ENCODE measurements at regions not wholly inside any gene's neighbourhood (a gene's known extent, or its start where the extent isn't known, plus 50 kb on each side); places are given as distances from the start of the nearest gene placed in this dataset.

DNA sequence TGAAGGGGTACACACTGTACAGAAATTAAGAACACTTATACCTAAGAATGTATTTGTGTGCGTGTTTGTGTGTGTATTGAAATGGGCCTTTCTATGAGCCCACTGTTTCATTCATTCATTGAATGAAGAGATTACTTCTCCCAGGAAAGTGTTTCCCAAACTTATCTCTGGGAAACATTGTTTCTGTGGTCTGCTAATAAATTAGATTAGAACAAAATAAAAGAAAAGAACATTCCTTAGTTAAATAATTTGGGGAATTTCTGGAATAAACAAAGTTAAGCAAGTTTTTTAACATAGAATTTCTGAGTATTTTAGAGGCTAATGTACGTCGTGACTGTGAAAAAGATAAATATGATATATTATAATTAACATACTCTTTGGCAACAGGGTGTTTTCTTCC is 402.4 kb upstream of the CDH11 start:
- peaks cover 4% of the 10 kb centered on the region for H3K9me3 ChIP-seq
- no peak for DNase-seq (ENCODE audit: low spot score in 2 of 2)
- H3K4me1 ChIP-seq: no peaks in the 10 kb centered on the region
- no peaks in the 10 kb centered on the region for H3K36me3 ChIP-seq
- H3K27ac ChIP-seq: no peak overlapping the region
- no peaks in the 10 kb centered on the region for H3K27me3 ChIP-seq
- TF ChIP-seq EP300 (IDR thresholded peaks at IDR 0.05): no peak
- no peak for TF ChIP-seq POLR2A (IDR thresholded peaks at IDR 0.05)
- TF ChIP-seq, protein P1, sequence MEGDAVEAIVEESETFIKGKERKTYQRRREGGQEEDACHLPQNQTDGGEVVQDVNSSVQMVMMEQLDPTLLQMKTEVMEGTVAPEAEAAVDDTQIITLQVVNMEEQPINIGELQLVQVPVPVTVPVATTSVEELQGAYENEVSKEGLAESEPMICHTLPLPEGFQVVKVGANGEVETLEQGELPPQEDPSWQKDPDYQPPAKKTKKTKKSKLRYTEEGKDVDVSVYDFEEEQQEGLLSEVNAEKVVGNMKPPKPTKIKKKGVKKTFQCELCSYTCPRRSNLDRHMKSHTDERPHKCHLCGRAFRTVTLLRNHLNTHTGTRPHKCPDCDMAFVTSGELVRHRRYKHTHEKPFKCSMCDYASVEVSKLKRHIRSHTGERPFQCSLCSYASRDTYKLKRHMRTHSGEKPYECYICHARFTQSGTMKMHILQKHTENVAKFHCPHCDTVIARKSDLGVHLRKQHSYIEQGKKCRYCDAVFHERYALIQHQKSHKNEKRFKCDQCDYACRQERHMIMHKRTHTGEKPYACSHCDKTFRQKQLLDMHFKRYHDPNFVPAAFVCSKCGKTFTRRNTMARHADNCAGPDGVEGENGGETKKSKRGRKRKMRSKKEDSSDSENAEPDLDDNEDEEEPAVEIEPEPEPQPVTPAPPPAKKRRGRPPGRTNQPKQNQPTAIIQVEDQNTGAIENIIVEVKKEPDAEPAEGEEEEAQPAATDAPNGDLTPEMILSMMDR (IDR thresholded peaks at IDR 0.05): no peak
- no peak for TF ChIP-seq POLR2AphosphoS5 (IDR thresholded peaks at IDR 0.05)
- no peak overlapping the region for H3K4me3 ChIP-seq
- 69% methylated on average over 3 of the region's 3 CpGs for WGBS

DNA sequence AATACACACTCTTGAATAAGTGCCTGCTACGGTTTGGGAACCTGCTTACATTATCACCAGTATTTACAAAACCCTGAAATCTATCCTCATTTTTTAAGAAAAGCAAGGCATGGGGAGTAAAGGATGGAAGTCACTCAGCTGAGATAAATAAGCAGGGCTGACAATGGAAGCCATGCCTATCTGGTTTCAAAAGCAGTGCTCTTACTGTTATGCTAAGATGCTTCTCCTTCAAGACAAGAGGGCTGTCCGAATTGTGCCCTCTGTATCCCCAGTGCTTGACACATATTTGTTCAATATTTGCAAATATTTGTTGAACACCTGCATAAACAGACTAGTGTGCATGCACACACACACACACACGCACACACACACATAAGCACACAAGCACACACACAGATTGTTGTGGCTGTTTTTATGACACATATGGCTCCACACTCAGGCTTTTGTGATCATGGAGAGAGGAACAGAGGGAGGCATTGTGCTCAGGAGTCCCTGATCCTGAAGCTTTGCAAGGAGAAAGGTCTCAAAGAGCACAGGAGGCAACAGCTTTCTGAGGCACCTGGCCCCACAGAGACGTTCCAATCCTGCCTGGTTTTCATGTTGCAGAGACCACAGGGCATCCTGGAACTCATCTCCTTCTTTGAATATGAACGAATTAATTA is 401.6 kb upstream of the CDH11 start:
- H3K36me3 ChIP-seq: no peaks in the 10 kb centered on the region
- no peak overlapping the region for H3K4me3 ChIP-seq
- 85% methylated on average over 5 of the region's 5 CpGs for WGBS
- DNase-seq (ENCODE audit: low spot score in 2 of 2): no peak
- TF ChIP-seq POLR2AphosphoS5 (IDR thresholded peaks at IDR 0.05) (no peak), EP300 (IDR thresholded peaks at IDR 0.05) (no peak), POLR2A (IDR thresholded peaks at IDR 0.05) (no peak)
- TF ChIP-seq, protein P1 (IDR thresholded peaks at IDR 0.05): no peak
- H3K27me3 ChIP-seq: no peaks in the 10 kb centered on the region
- H3K4me1 ChIP-seq: no peaks in the 10 kb centered on the region
- H3K9me3 ChIP-seq: peaks cover 4% of the 10 kb centered on the region
- H3K27ac ChIP-seq: no peak overlapping the region

DNA sequence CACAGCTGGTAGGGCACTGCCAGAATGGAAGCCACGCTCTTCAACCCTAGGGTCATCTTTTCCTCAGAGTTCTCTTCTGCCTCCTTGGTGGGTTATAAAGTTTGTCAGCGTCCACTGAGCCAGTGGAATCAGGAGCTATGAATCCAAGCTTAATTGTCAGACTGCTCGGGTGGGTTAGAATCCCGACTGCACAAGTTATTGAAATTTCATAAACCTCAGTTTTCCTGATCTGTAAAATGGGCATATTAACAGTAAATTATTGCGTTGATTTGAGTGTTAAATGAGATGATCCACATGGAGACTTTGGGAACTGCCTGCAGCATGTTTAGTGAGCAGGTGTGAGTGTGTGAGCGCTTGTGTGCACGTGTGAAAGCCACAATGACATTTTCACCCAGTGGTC is 400.5 kb upstream of the CDH11 start:
- H3K27me3 ChIP-seq: no peaks in the 10 kb centered on the region
- H3K36me3 ChIP-seq: no peaks in the 10 kb centered on the region
- no peak for TF ChIP-seq EP300 (IDR thresholded peaks at IDR 0.05)
- TF ChIP-seq POLR2AphosphoS5 (IDR thresholded peaks at IDR 0.05): no peak
- TF ChIP-seq, protein P1 (IDR thresholded peaks at IDR 0.05): no peak
- no peak for TF ChIP-seq POLR2A (IDR thresholded peaks at IDR 0.05)
- DNase-seq (ENCODE audit: low spot score in 2 of 2): no peak
- no peak overlapping the region for H3K4me3 ChIP-seq
- H3K27ac ChIP-seq: no peak overlapping the region
- no peaks in the 10 kb centered on the region for H3K9me3 ChIP-seq
- no peaks in the 10 kb centered on the region for H3K4me1 ChIP-seq
- WGBS: 93% methylated on average over 7 of the region's 7 CpGs

DNA sequence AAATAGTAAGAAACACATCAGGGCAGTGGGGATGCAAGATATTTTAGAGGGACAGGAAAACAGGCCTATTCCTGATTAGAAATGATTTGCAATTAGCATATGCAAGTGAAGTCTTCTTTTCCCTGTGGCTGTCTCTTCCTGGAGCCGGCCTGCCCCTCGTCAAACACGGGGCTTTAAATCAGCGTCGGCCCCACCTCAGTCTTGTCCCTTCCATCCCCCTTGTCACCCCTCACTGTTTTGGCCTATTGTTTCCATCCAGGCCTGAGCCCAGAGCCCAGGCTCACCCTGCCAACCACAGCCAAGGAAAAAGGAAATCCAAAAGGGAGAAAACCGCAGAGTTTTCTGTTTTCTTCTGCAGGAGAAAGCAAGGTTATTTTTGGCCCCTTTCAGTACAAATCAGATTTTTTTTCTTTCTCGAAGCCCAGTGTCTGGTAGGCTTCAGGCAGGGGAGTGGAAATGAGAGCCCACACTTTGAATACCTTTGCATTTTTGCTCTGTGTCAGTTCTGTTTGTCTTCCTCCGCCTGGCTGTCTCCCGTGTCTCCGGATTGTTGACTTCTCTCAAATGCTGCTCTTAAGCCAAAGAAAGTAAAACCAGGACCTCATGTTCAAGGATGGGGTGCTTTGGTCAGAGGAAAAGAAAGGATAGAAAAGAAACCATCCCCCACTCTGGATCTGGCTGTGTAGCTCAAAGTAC is 399.9 kb upstream of the CDH11 start:
- 26% methylated on average over 10 of the region's 10 CpGs for WGBS
- no peak overlapping the region for H3K4me3 ChIP-seq
- H3K9me3 ChIP-seq: no peaks in the 10 kb centered on the region
- TF ChIP-seq POLR2AphosphoS5 (IDR thresholded peaks at IDR 0.05): no peak
- TF ChIP-seq, protein P1 (IDR thresholded peaks at IDR 0.05): no peak
- no peak for TF ChIP-seq POLR2A (IDR thresholded peaks at IDR 0.05)
- TF ChIP-seq EP300 (IDR thresholded peaks at IDR 0.05): no peak
- H3K36me3 ChIP-seq: no peaks in the 10 kb centered on the region
- H3K27me3 ChIP-seq: no peaks in the 10 kb centered on the region
- H3K4me1 ChIP-seq: no peaks in the 10 kb centered on the region
- DNase-seq (ENCODE audit: low spot score in 2 of 2): no peak
- no peak overlapping the region for H3K27ac ChIP-seq

DNA sequence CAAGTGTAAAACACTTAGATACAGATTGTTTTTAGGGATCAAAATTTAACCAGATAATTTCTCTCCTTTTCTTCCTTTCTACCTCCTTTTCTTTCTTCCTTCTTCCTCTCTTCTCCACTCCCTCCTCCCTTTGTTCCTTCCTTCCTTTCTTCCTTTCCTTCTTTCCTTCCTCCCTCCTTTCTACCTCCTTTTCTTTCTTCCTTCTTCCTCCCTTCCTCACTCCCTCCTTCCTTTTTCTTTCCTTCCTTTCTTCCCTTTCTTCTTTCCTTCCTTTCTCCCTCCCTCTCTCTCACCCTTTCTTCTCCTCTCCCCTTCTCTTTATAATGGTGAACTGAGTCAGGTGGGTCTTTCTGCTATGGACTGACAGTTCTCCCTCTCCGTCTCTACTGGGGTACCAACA is 397.5 kb upstream of the CDH11 start:
- Histone ChIP-seq H3K4me1 (no peaks in the 10 kb centered on the region), H3K9me3 (no peaks in the 10 kb centered on the region), H3K27ac (no peak overlapping the region), H3K36me3 (no peaks in the 10 kb centered on the region), H3K27me3 (no peaks in the 10 kb centered on the region), H3K4me3 (no peak overlapping the region)
- no peak for DNase-seq (ENCODE audit: low spot score in 2 of 2)
- no peak for TF ChIP-seq POLR2AphosphoS5 (IDR thresholded peaks at IDR 0.05)
- TF ChIP-seq EP300 (IDR thresholded peaks at IDR 0.05): no peak
- TF ChIP-seq POLR2A (IDR thresholded peaks at IDR 0.05): no peak
- TF ChIP-seq, protein P1 (IDR thresholded peaks at IDR 0.05): no peak
- WGBS: 90% methylated on average over 1 of the region's 1 CpG

All from suprapubic skin (tissue), 4 donors.